GM20000 (cell line): ENCODE measurements at regions not wholly inside any gene's neighbourhood (a gene's known extent, or its start where the extent isn't known, plus 50 kb on each side); places are given as distances from the start of the nearest gene placed in this dataset.

Experiments used
- DNase-seq: peaks from one replicate; pipeline ENCODE4 v3.0.0; 2012; ENCODE audit warnings: low spot score
- TF ChIP-seq, protein P1 (sequence below): IDR thresholded peaks from 2 replicates; pipeline ENCODE4 v1.5.1; 2012; ENCODE audit warnings: mild to moderate bottlenecking, control low read depth; ENCODE audit errors: extremely low read depth, missing control alignments

DNA sequence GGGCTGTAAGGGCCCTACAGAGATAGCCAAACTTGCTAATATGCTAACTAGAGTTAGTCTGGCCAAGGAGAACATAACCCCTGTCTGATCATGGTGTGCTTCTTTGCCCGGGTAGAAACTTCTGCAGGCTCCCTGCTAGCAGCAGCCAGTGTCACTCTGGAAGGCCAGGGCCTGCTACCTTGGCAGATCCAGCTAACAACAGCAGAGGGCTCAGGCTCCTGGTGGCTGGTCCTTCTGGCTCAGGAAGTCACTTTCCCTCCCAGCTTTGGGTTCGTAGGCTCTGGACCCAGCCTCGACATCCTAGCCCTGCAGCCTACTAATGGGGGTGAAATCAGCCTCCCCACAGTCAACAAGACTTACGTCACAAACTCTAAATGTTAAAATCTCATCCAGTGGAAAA is 373.7 kb upstream of the RGMA start:
- TF ChIP-seq, protein P1, sequence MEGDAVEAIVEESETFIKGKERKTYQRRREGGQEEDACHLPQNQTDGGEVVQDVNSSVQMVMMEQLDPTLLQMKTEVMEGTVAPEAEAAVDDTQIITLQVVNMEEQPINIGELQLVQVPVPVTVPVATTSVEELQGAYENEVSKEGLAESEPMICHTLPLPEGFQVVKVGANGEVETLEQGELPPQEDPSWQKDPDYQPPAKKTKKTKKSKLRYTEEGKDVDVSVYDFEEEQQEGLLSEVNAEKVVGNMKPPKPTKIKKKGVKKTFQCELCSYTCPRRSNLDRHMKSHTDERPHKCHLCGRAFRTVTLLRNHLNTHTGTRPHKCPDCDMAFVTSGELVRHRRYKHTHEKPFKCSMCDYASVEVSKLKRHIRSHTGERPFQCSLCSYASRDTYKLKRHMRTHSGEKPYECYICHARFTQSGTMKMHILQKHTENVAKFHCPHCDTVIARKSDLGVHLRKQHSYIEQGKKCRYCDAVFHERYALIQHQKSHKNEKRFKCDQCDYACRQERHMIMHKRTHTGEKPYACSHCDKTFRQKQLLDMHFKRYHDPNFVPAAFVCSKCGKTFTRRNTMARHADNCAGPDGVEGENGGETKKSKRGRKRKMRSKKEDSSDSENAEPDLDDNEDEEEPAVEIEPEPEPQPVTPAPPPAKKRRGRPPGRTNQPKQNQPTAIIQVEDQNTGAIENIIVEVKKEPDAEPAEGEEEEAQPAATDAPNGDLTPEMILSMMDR: no peak
- DNase-seq: no peak

- DNase-seq: no peak
- TF ChIP-seq, protein P1: no peak
These were observed 371.7 kb upstream of the RGMA start for GRCh38 chr15:93460717-93461116.

DNA sequence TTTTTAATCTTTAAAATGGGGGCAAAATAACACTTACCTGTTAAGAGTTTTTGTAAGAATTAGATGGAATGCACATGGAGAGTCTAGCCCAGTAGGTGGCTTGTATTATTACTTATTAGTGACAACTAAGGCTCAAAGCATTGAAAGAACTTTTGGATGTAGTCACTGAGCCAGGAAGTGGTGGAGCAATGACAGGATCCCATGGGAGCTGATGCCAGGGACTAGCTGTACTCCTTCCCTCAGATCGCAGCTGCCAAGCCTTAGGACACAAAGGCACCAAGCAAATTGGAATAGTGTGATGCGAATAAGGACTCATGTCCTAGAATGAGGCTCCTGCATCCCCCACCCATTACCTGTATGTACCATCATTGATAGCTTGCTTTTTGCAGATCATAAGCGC is 370.4 kb upstream of the RGMA start:
- TF ChIP-seq, protein P1: no peak
- DNase-seq: no peak

- no peak for DNase-seq
These were observed 369.6 kb upstream of the RGMA start for GRCh38 chr15:93458597-93458996.

GRCh38 chr15:93454788-93455187 is 365.8 kb upstream of the RGMA start:
- TF ChIP-seq, protein P1: no peak
- no peak for DNase-seq

More at GRCh38 chr15:93458597-93458996, 369.6 kb upstream of the RGMA start:
- TF ChIP-seq, protein P1: no peak

DNA sequence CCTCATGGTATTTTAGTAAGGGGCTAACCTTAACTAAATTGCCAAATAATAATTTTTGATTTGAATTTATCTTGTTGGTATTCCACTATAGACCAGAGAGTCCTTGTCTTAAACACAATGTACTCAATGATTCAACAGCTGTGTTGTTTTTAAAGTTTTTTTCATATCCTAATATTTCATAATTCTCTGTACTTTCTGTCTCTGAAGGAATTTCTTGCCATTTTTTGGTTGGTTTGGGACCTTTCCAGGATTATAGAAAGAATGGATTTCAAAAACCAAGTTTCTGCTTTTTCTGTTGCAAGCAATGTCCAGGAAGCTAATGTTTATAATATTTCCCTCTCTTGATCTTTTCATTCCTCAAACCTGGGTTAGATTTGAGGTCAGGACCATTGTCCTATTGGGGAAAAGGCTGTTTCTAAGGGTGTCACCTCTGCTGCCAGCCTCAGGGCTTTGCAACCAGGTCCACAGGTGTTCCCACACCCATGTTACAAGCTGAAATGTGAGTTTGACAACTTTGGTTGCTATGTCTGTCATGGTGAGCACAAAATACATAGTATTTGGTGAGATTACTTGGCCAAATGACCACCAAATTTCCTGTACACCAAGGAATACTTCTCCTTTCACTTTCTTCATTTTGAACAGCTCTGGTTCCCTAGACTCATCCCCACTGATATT is 363.7 kb upstream of the RGMA start:
- DNase-seq: no peak
- TF ChIP-seq, protein P1: no peak

- TF ChIP-seq, protein P1: no peak
- no peak for DNase-seq
These were observed 362.8 kb upstream of the RGMA start for GRCh38 chr15:93451822-93452221.
